GM19467 (cell line): ENCODE measurements at regions not wholly inside any gene's neighbourhood (a gene's known extent, or its start where the extent isn't known, plus 50 kb on each side); places are given as distances from the start of the nearest gene placed in this dataset.

Source experiments
- ATAC-seq: cut with Tn5 transposase; IDR thresholded peaks from one replicate; pipeline ENCODE4 v1.9.1; 2021; ENCODE audit warnings: mild to moderate bottlenecking, moderate library complexity; ENCODE audit not compliant: unreplicated experiment

- ATAC-seq: no peak
Measured at GRCh38 chr3:24741506-24741905, 246.9 kb upstream of the THRB start.

- no peak for ATAC-seq
Measured at GRCh38 chr3:24748520-24748919, 253.9 kb upstream of the THRB start.

- ATAC-seq: no peak
Measured at GRCh38 chr3:24751020-24751419, 256.4 kb upstream of the THRB start.

- ATAC-seq: no peak
Measured at GRCh38 chr3:24756101-24756888, 261.6 kb upstream of the THRB start.

GRCh38 chr3:24763393-24763792 lies 268.7 kb upstream of the THRB start:
- no peak for ATAC-seq

GRCh38 chr3:24764236-24764915 lies 269.7 kb upstream of the THRB start:
- no peak for ATAC-seq

GRCh38 chr3:24765399-24765798 lies 270.7 kb upstream of the THRB start:
- ATAC-seq: no peak

- no peak for ATAC-seq
Measured at GRCh38 chr3:24769918-24770317, 275.3 kb upstream of the THRB start.

GRCh38 chr3:24773798-24774197 lies 279.1 kb upstream of the THRB start:
- ATAC-seq: peak; percentile 76

- no peak for ATAC-seq
Measured at GRCh38 chr3:24780991-24781390, 286.3 kb upstream of the THRB start.

GRCh38 chr3:24781454-24781853 lies 286.8 kb upstream of the THRB start:
- ATAC-seq: no peak

GRCh38 chr3:24793896-24794295 lies 299.2 kb upstream of the THRB start:
- no peak for ATAC-seq

GRCh38 chr3:24802614-24803013 lies 308.0 kb upstream of the THRB start:
- ATAC-seq: peak; percentile 92

- no peak for ATAC-seq
Measured at GRCh38 chr3:24804095-24804494, 309.4 kb upstream of the THRB start.

GRCh38 chr3:24810881-24811280 lies 316.2 kb upstream of the THRB start:
- no peak for ATAC-seq

- ATAC-seq: no peak
Measured at GRCh38 chr3:24812116-24812515, 317.5 kb upstream of the THRB start.

GRCh38 chr3:24818055-24818454 lies 323.4 kb upstream of the THRB start:
- no peak for ATAC-seq

- ATAC-seq: no peak
Measured at GRCh38 chr3:24828011-24828410, 333.4 kb upstream of the THRB start.

- ATAC-seq: no peak
Measured at GRCh38 chr3:24828551-24828950, 333.9 kb upstream of the THRB start.

- no peak for ATAC-seq
Measured at GRCh38 chr3:24829011-24829581, 334.4 kb upstream of the THRB start.

GRCh38 chr3:24829629-24830229 lies 335.1 kb upstream of the THRB start:
- ATAC-seq: no peak
